ENCODE measurements at regions not wholly inside any gene's neighbourhood (a gene's known extent, or its start where the extent isn't known, plus 50 kb on each side); places are given as distances from the start of the nearest gene placed in this dataset.
"Not testable (repeated sequence)": the region's sequence is repeated elsewhere in the genome, so short reads cannot be mapped to it uniquely, and the experiment has no call there.

- DNase-seq (ENCODE audit: low read depth) = no peak
Observed at GRCh38 chr7:125382401-125382800, 452.8 kb upstream of the POT1 start.

GRCh38 chr7:125375942-125376341 is 446.3 kb upstream of the POT1 start:
- DNase-seq (ENCODE audit: low read depth) = no peak

DNA sequence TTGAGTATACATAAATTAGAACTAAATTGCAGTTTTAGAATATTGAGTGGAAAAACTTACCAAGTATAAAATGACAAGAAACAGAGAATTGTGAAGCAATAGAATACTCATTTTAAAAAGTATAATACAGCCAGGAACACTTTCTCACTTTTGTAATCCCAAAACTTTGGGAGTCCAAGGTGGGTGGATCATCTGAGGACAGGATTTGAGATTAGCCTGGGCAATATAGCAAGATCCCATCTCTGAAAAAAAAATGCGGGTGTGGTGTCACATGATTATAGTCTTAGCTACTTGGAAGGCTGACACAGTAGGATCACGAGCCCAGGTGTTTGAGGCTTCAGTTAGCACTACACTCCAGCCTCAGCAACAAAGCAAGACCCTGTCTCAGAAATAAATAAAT is 440.9 kb upstream of the POT1 start:
- DNase-seq (ENCODE audit: low read depth) = no peak

GRCh38 chr7:125363873-125364272 is 434.2 kb upstream of the POT1 start:
- peak; percentile 36 for DNase-seq (ENCODE audit: low read depth)

DNA sequence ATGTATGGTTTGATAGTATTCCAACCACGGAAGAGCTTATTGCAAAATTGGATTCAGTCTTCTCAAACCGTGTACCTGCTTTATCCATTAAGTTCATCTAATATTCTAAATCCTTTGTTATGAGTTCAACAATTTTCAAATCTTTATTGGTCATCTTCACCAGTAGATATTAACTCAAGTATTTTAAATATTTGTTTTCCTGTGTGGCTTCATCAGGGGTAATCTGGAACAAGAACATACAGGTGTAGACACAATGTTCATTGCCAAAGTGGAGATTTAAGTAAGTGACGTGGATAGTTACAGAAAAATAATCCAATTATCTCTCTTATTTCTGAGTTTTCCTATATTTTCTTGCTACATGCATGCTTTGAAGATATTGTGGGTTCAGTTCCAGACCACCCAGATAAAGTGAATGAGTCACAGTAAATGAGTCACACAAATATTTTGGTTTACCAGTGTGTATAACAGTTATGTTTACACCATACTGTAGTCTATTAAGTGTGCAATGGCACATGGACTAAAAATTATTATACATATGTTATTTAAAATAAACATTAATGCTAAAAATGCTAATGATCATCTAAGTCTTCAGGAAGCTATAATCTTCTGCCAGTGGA is 429.0 kb upstream of the POT1 start:
- no peak for DNase-seq (ENCODE audit: low read depth)

DNA sequence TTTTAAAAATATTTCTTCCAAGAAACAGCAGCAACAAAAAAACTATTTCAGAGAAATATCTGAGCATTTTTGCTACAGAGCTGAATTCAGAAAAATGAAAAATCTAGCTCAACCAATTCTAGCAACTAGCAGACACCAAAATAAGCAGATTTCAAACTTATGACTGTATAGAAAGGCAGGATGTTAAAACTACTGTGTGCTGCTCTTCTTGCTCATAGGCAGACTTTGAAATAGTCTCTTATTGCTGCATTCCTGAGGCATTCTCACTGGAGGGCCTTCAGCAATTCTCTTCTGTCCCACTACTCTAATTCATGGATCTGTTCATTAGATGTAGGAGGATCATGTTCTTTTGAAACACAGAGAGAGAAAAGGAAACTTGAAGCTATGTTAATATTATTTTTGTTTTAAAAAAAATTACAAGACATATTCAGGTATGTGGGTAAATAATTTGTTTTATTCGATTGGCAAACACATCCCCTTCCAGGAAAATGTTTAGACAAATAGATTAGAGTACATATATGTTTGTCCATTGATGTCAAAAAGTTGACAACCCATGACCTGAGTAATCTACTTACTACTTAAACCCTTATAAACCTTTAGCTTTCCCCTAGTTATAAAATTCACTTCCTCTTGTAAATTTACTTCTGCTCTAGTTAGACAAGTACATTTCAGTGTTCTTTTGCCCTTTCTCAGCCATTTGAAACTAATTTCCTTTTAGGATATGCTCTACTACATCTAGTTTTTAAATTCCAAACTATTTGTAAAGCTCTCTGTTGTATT is 428.2 kb upstream of the POT1 start:
- DNase-seq (ENCODE audit: low read depth) = no peak

DNA sequence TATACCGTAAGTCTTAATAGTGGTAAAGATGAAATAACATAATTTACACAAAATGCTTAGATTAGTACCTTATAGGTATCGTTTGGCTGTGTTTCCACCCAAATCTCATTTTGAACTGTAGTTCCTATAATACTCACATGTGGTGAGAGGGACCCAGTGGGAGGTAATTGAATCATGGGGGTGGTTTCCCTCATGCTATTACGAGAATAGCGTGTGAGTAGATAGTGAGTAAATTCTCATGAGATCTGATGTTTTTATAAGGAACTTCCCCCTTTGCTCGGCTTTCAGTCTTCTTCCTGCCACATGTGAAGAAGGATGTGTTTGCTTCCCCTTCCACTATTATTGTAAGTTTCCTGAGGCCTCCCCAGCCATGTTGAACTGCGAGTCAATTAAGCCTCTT is 426.3 kb upstream of the POT1 start:
- DNase-seq (ENCODE audit: low read depth) = peak; percentile 36

DNA sequence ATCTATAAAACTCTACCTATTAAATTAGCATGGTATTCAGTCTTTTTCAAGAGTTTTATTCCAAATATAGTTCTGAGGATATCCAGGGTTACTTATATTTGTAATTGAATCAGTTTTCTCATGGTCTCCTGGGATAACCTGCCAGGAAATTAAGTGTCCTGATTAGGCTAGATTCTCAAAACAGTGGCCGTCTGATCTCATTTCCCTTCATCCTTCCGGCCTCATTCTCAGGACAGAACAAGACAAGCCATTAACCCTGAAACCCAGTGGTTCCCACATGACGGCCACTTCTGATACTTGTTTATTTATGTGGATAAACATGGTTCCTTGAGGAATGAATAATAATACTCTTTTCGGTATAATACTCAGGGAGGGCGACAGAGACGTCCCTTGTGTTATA is 417.6 kb upstream of the POT1 start:
- no peak for DNase-seq (ENCODE audit: low read depth)

DNA sequence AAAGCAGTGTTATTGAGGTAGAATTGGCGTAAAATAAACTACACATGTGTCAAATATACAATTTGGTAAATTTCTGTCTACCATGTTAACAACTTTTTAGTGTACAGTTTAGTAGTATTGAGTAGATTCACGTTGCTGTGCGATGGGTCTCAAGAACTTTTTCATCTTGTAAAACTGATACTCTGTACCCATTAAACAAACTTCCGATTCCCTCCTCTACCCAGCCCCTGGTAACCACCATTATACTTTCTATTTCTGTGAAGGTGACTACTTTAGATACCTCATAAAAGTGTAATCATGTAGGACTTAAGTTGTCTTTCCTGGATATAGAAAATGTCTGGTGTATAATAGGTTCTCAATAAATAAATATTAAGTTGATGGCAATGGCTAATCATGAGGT is 408.5 kb upstream of the POT1 start:
- DNase-seq (ENCODE audit: low read depth) = no peak

- no peak for DNase-seq (ENCODE audit: low read depth)
Observed at GRCh38 chr7:125336326-125336725, 406.7 kb upstream of the POT1 start.

- DNase-seq (ENCODE audit: low read depth) = no peak
Observed at GRCh38 chr7:125326666-125327255, 397.1 kb upstream of the POT1 start.

GRCh38 chr7:125316466-125316865 is 386.8 kb upstream of the POT1 start:
- no peak for DNase-seq (ENCODE audit: low read depth)

GRCh38 chr7:125299003-125299765 is 369.6 kb upstream of the POT1 start:
- DNase-seq (ENCODE audit: low read depth) = no peak

GRCh38 chr7:125279961-125280360 is 350.3 kb upstream of the POT1 start:
- no peak for DNase-seq (ENCODE audit: low read depth)

DNA sequence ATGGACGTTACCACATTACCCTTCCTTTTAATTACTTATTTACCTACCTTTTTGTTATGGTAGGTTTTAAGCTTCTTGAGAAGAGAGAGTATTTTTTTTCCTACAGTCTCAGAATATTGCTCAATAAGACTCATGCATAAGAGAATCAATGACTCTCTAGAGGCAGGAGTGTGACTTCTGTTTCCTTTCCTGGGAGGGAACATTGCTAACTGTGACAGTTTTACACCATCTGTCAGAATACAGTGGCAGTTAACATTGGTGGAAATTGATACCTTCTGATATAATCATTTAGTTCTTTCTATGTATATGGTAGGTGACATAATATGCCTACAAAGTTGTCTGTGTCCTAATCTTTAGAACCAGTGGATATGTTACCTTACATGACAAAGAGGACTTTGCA is 348.7 kb upstream of the POT1 start:
- DNase-seq (ENCODE audit: low read depth) = no peak

GRCh38 chr7:125274742-125275141 is 345.1 kb upstream of the POT1 start:
- not testable (repeated sequence) for DNase-seq (ENCODE audit: low read depth)

DNA sequence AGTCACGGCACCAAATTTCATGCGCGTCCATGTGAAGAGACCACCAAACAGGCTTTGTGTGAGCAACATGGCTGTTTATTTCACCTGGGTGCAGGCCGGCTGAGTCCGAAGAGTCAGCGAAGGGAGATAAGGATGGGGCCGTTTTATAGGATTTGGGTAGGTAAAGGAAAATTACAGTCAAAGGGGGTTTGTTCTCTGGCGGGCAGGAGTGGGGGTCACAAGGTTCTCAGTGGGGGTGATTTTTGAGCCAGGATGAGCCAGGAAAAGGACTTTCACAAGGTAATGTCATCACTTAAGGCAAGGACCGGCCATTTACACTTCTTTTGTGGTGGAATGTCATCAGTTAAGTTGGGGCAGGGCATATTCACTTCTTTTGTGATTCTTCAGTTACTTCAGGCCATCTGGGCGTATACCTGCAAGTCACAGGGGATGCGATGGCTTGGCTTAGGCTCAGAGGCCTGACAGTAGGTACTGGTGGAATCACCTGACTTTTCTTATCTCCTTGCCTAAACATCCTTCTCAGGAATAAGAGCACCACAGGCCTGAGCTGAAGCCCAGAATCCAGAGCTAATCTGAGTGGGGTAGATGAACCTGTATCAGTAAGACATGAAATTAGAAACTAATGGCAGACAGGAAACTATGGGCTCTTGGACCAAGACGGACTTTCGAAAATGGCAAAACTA is 334.7 kb upstream of the POT1 start:
- not testable (repeated sequence) for DNase-seq (ENCODE audit: low read depth)

DNA sequence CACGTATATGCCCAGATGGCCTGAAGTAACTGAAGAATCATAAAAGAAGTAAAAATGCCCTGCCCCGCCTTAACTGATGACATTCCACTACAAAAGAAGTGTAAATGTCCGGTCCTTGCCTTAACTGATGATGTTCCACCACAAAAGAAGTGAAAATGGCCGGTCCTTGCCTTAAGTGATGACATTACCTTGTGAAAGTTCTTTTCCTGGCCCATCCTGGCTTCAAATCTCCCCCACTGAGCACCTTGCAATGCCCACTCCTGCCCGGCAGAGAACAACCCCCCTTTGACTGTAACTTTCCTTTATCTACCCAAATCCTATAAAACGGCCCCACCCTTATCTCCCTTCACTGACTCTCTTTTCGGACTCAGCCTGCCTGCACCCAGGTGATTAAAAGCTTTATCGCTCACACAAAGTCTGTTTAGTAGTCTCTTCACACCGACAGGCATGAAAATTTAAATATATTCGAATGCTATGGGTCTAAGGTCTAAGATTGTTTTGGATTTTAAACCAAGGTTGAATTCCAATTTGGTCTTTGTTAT is 329.3 kb upstream of the POT1 start:
- not testable (repeated sequence) for DNase-seq (ENCODE audit: low read depth)

DNA sequence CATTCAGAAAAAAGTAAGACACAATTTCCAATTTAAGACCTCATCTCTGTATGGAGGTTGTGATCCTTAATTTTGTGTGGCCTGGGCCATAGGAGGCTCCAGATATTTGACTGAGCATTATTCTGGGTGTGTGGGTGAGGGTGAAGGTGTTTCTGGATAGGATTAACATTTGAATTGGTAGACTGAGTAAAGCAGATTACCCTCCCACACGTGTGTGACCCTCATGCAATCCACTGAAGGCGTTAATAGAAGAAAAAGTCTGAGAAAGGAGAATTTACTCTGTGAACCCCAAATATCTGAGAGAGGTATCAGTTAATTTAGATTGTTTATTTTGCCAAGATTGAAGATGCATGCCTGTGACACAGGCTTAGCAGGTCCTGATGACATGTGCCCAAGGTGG is 328.0 kb upstream of the POT1 start:
- no peak for DNase-seq (ENCODE audit: low read depth)

DNA sequence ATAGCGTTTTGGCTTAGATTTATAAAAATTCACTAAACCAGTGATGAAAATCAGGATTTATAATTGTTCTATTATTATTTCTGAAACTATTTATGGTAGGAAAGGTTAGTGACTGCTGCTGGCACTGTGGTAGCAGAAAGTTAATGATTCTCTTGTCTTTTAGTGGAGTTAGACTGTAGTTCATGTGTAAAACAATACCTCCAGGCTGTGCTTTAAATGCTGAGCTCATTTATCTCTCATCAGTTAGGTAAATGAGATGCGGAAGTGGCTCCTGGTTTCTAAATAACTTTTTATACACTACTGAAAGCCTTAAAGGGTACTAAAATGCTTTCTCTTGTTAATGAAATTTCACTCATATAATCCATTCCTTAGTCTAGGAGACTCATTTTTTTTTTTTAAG is 326.8 kb upstream of the POT1 start:
- DNase-seq (ENCODE audit: low read depth) = no peak

DNA sequence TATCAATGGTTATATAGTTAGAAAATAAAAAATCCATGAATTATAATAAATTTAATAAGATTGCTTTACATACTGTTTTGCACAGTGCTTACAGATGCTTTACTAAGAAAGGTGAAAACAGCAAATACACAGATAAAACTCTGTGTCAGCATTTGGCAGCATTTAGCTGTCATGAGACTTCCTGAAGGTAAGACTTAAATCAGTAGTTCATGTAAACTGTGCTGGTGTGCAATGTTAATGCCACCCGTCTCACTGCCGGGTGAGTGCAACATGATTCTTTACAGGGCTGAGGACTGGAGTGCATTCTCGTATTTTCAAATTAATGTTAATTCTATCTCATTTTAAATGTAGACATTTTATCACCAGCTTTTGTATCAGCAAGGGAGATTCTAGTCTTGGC is 326.2 kb upstream of the POT1 start:
- DNase-seq (ENCODE audit: low read depth) = no peak

GRCh38 chr7:125254566-125254965 is 324.9 kb upstream of the POT1 start:
- no peak for DNase-seq (ENCODE audit: low read depth)

All from non-pigmented ciliary epithelial cell (primary cell).